Cardiac fibroblast (primary cell): ENCODE measurements at regions not wholly inside any gene's neighbourhood (a gene's known extent, or its start where the extent isn't known, plus 50 kb on each side); places are given as distances from the start of the nearest gene placed in this dataset.

Experiments used
- DNase-seq, 2 donors: peaks; one replicate each; pipeline versions ENCODE4 v3.0.0 to v3.0.0-alpha.2; 2010; ENCODE audit warnings: low read depth in 2 of 2
- H3K4me3 ChIP-seq, 2 donors: replicated peaks in 1 of 2; 1 replicate in 1 of 2; 2 replicates in 1 of 2; pipeline ENCODE4 v1.5.1; 2011; ENCODE audit warnings: low read depth in 2 of 2, low read length in 2 of 2, mild to moderate bottlenecking in 2 of 2, moderate library complexity in 1 of 2
- TF ChIP-seq, protein P1 (sequence below): IDR thresholded peaks from one replicate; pipeline ENCODE4 v1.5.1; 2011; ENCODE audit warnings: low read depth, mild to moderate bottlenecking, low read length, inconsistent platforms

DNA sequence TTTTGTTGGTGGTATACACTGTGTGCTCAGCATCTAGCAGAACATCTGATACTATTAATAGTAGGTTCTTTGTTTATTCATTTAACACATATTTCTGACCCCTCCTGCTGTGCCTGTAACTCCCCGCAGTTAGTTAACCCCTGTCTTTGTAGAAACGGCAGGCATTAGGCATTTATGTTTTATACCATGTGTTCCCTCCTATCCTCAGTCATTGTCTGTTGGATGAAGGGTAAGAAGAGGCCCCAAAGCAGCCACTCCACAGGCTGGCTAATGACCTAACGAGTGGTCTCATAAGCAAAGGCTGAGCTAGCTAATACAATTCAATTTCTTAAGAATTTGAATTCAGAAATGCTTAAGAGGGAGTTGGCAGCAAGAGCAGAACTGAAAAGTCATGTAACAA, 170.8 kb downstream of the TMX1 start:
- no peak for DNase-seq
- TF ChIP-seq, protein P1, sequence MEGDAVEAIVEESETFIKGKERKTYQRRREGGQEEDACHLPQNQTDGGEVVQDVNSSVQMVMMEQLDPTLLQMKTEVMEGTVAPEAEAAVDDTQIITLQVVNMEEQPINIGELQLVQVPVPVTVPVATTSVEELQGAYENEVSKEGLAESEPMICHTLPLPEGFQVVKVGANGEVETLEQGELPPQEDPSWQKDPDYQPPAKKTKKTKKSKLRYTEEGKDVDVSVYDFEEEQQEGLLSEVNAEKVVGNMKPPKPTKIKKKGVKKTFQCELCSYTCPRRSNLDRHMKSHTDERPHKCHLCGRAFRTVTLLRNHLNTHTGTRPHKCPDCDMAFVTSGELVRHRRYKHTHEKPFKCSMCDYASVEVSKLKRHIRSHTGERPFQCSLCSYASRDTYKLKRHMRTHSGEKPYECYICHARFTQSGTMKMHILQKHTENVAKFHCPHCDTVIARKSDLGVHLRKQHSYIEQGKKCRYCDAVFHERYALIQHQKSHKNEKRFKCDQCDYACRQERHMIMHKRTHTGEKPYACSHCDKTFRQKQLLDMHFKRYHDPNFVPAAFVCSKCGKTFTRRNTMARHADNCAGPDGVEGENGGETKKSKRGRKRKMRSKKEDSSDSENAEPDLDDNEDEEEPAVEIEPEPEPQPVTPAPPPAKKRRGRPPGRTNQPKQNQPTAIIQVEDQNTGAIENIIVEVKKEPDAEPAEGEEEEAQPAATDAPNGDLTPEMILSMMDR, result no peak
- no peak overlapping the region for H3K4me3 ChIP-seq

DNA sequence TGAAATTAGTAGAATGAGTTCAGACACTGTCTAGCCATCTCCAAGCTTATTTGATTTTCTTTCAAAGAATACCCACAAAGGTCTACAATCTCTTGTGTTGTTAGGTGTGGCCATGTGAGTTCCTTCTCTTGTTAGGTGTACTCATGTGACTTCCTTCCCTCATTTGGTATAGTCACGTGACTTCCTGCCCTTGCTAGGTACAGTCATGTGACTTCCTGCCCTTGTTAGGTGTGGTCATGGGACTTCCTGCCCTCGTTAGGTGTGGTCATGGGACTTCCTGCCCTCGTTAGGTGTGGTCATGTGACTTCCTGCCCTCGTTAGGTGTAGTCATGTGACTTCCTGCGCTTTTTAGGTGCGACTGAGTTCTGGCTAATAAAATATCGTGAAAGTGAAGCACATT, 179.6 kb downstream of the TMX1 start:
- no peak for DNase-seq
- TF ChIP-seq, protein P1, result no peak
- H3K4me3 ChIP-seq, result no peak overlapping the region

DNA sequence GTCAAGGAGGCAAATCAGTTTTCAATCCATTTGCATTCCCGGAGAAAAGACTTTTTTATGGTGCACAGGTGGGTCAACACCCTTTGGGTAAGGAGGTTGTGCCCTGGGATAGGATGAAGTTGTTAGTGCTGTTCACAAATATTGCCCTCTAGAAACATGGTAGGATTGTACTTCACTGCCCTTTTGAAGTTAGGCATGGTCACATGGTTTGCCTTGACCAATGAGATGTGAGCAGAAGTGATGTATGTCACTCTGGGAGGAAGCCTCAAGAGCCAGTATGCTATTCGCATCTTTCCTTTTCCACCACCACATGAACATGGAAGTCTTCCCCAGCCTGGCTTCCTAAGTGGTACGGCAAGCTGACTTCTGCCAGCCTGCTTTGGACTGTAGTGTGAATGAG, 182.7 kb downstream of the TMX1 start:
- DNase-seq, result no peak
- TF ChIP-seq, protein P1, result no peak
- no peak overlapping the region for H3K4me3 ChIP-seq

DNA sequence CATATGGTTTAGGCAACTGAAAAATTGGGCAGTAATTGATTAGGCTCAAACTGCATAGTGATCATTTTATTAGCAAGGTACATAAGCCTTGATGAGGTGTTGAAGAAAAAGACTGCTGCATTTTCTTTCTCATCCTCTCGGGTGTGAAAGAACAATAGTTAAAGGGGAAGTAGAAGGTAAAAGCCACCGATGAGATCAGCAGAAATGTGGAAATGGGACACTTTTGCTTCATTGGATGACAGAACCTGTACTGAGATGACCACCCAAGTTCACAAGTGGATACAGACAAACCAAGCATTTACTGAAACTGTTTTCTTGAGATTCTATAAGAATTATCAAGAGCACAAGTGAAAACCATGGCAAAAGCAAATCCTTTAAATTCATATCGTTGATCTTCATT, 184.0 kb downstream of the TMX1 start:
- TF ChIP-seq, protein P1, result no peak
- no peak overlapping the region for H3K4me3 ChIP-seq
- peak in 1 of 2 donors; percentile 25 for DNase-seq

DNA sequence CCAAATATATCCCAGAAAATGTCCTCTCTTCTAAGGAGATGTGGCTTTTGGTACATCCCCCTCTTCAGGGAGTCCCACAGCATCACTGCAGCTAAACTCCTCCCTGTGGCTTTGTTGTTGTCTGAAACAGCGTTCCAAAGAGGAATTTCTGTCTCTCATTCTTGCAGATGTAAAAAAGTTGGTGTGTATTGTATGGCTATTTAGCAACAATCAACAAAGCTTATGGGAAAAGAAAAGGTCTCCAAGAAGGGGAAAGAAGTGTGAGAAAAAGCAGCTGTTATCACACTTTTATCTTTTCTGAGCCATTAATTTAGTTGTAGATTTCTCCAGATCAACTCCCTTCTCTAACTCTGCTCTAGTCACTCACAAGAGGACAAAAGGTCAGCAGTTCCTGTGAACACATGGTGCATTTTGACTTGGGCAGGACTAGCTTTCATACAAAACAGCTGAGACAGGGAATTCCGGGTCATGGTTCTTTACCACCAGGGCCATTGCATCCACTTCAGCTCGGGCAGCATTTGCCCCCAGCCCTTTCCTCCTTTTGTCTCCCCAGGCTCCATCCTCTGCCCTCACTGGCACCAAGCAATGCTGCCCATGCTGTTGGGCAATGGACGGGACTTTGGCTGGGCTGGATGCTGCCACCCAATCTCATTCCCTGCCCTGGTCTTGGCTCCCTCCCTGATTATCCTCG, 184.7 kb downstream of the TMX1 start:
- DNase-seq, result peak; percentile 89
- no peak overlapping the region for H3K4me3 ChIP-seq
- TF ChIP-seq, protein P1, result no peak

DNA sequence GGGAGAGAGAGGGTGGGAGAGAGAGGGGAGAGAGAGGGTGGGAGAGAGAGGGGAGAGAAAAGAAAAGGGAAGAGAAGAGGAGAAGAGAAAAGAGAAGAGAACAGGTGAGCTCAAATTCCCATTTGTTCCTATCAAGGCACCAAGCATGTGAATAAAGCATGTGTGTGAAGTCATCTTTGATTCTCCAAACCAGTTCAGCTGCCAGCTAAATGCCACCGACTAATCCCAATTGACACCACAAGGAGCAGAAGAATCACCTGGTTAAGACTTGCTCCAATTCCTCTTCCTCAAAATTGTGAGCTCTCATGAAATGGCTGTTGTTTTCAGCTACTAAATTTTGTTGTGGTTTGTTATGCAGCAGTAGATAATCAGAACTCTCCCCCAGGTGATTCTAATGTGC, 188.9 kb downstream of the TMX1 start:
- TF ChIP-seq, protein P1, result no peak
- no peak overlapping the region for H3K4me3 ChIP-seq
- no peak for DNase-seq

DNA sequence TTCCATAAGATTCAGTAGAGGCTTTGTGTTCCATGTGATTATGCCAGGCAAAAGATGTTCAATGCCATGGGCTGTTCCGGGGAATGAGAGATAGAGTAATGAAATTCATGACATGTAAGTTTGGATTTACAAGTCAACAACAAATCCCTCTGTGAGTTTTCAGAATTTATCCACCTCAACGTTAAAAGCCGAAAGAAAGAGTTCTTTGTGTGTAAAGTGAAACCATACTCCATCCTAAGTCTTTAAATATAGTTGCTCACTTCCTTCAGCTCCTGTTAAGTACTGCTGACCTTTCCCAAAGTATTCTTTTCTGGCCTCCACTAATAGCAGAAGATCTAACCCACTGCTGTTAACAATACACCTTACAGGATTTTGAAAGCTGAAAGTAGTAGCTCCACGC, 190.0 kb downstream of the TMX1 start:
- TF ChIP-seq, protein P1, result no peak
- H3K4me3 ChIP-seq, result no peak overlapping the region
- DNase-seq, result peak in 1 of 2 donors; percentile 32
